Astrocyte of the cerebellum (primary cell): ENCODE measurements at regions not wholly inside any gene's neighbourhood (a gene's known extent, or its start where the extent isn't known, plus 50 kb on each side); places are given as distances from the start of the nearest gene placed in this dataset.

ENCODE experiments used
- DNase-seq: peaks from one replicate; pipeline ENCODE4 v3.0.0-alpha.2; 2011; ENCODE audit warnings: low read depth
- H3K4me3 ChIP-seq: 2 replicates; pipeline ENCODE4 v1.5.1; 2011; ENCODE audit warnings: mild to moderate bottlenecking, low read depth, low read length, moderate library complexity
- in situ Hi-C: cut with HindIII; loops from 2 replicates; pipeline ENCODE4 v1.10.0; 2017; ENCODE audit warnings: low sequenced_read_pairs
- TF ChIP-seq, protein P1 (sequence below): IDR thresholded peaks from 2 replicates; pipeline ENCODE4 v1.5.1; 2012; ENCODE audit warnings: low read length, low read depth, moderate library complexity, mild to moderate bottlenecking; ENCODE audit errors: missing control alignments

- H3K4me3 ChIP-seq: no peak overlapping the region
- in situ Hi-C loops: loop anchor here (5.0 to 25.0 kb wide), 3 partner anchors 168 to 390 kb away; a partner anchor contains a TSS
- TF ChIP-seq, protein P1, sequence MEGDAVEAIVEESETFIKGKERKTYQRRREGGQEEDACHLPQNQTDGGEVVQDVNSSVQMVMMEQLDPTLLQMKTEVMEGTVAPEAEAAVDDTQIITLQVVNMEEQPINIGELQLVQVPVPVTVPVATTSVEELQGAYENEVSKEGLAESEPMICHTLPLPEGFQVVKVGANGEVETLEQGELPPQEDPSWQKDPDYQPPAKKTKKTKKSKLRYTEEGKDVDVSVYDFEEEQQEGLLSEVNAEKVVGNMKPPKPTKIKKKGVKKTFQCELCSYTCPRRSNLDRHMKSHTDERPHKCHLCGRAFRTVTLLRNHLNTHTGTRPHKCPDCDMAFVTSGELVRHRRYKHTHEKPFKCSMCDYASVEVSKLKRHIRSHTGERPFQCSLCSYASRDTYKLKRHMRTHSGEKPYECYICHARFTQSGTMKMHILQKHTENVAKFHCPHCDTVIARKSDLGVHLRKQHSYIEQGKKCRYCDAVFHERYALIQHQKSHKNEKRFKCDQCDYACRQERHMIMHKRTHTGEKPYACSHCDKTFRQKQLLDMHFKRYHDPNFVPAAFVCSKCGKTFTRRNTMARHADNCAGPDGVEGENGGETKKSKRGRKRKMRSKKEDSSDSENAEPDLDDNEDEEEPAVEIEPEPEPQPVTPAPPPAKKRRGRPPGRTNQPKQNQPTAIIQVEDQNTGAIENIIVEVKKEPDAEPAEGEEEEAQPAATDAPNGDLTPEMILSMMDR: peak; percentile 91
- peak; percentile 20 for DNase-seq
These were observed 57.5 kb upstream of the AGPS start for GRCh38 chr2:177334940-177335543.

DNA sequence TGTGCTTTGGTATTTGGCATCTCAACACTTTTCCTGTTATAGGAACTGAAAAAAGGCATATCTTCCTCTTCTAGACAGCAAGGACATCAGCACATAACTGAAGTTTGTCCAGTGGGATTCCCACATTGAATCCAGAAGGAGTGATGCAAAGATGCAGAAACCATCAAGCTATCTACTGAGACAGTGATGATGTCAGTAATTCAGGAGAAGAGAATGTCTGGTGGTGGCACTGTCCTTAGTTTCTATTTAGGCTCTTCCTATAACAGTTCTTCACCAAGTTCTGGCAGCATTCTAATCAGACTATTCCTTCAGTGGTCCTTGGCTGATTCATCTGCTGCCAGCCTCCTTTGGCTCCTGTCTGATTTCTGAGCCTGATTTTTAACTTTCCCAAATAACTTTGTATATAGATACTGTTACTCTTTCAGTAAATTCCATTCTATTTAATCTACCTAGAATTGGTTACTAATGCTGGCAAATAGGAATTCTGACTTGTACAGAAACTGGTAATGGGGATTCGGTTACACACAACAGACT lies 56.6 kb upstream of the AGPS start:
- H3K4me3 ChIP-seq: no peak overlapping the region
- DNase-seq: no peak
- TF ChIP-seq, protein P1: no peak
- in situ Hi-C loops: loop anchor here (10.0 to 25.0 kb wide), 2 partner anchors 276 to 389 kb away; a partner anchor contains a TSS

DNA sequence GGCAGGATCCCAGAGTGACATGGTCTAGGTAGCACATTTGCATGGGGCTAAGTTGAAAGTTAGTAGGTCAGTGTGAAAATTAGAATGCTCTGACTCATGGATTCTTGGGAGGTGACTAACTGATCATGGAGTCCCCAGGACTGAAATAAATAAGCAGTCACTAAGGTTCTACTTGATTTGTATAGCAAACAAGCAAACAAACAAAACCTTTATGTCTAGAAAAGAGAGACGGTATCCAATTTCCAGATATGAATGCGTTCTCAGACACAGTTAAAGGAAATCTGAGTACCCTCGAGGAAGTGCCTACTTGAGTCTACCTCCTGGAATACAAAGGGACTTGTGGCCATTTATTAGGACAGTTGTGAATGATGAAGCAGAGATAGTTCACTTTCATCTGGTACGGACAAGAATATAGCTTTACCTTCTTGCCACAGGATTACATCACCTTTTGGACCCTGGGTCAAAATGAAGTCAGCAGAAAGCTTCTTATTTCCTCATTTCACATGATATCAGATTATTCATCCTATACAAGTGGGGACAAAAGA lies 54.3 kb upstream of the AGPS start:
- in situ Hi-C loops: loop anchor here (10.0 to 25.0 kb wide), 2 partner anchors 274 to 387 kb away; a partner anchor contains a TSS
- DNase-seq: peak; percentile 44
- TF ChIP-seq, protein P1: no peak
- H3K4me3 ChIP-seq: no peak overlapping the region

DNA sequence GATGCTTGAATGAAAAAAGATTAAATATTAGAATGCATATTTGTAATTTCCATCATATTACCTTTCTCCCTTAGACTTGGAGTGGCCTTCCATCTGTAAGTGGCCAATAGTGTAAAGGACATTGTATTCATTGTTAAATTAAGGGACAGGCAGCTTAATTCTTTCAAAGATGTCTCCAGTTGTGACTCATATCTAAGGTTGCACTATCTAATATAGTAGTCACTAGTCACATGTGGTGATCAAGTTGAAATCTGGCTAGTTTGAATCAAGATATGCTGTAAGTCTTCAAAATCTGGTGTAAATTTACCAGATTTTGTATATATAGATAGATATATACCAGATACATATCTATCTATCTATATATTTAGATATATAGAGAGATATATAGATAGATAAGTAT lies 52.4 kb upstream of the AGPS start:
- in situ Hi-C loops: loop anchor here (25.0 kb wide), 1 partner anchor 272 kb away; a partner anchor contains a TSS

GRCh38 chr2:177342736-177343135 lies 49.8 kb upstream of the AGPS start:
- DNase-seq: no peak
- TF ChIP-seq, protein P1: no peak
- in situ Hi-C loops: loop anchor here (25.0 kb wide), 1 partner anchor 270 kb away; a partner anchor contains a TSS
- no peak overlapping the region for H3K4me3 ChIP-seq

More for the DNA sequence above, 52.4 kb upstream of the AGPS start:
- H3K4me3 ChIP-seq: no peak overlapping the region
- DNase-seq: no peak
- TF ChIP-seq, protein P1: no peak
